Keratinocyte (primary cell): ENCODE measurements at regions not wholly inside any gene's neighbourhood (a gene's known extent, or its start where the extent isn't known, plus 50 kb on each side); places are given as distances from the start of the nearest gene placed in this dataset.

Source experiments
- DNase-seq: peaks from one replicate; pipeline ENCODE4 v3.0.0-alpha.2; 2011; ENCODE audit warnings: low read depth, missing footprints, low spot score
- FAIRE-seq: peaks from 2 replicates; lab custom pipeline; 2011; peaks lifted over from hg19 to GRCh38; lab: Jason Lieb, UNC
- H2AFZ ChIP-seq: 2 replicates; pipeline ENCODE4 v1.6.0; 2012; ENCODE audit warnings: low read length, control low read depth, inconsistent platforms; ENCODE audit not compliant: control insufficient read depth
- H3K27ac ChIP-seq: 2 replicates; pipeline ENCODE4 v1.5.1; 2011; ENCODE audit warnings: low read length; ENCODE audit not compliant: control insufficient read depth, insufficient read depth
- H3K27me3 ChIP-seq: 3 replicates; pipeline ENCODE4 v1.6.0; 2011; ENCODE audit warnings: low read length; ENCODE audit not compliant: control insufficient read depth, insufficient read depth; ENCODE audit errors: extremely low read depth
- H3K36me3 ChIP-seq, 2 experiments: 2 replicates in 1 of 2; 3 replicates in 1 of 2; pipeline ENCODE4 v1.5.1; 2011; ENCODE audit warnings: low read length in 2 of 2, mild to moderate bottlenecking in 1 of 2; ENCODE audit not compliant: control insufficient read depth in 2 of 2, insufficient read depth in 2 of 2; ENCODE audit errors: extremely low read depth in 1 of 2
- H3K4me1 ChIP-seq: 3 replicates; pipeline ENCODE4 v1.5.1; 2011; ENCODE audit warnings: low read length; ENCODE audit not compliant: control insufficient read depth, insufficient read depth; ENCODE audit errors: extremely low read depth
- H3K4me2 ChIP-seq: 3 replicates; pipeline ENCODE4 v1.6.0; 2011; ENCODE audit warnings: low read depth, low read length; ENCODE audit not compliant: control insufficient read depth, insufficient read depth; ENCODE audit errors: extremely low read depth
- H3K4me3 ChIP-seq, 3 experiments: fragments of 200-600 bp in 1 of 3; sonication (generic) in 1 of 3; 2 replicates in 2 of 3; 3 replicates in 1 of 3; pipeline ENCODE4 v1.5.1; 2011 to 2016; ENCODE audit warnings: low read length in 3 of 3, mild to moderate bottlenecking in 3 of 3, control low read depth in 2 of 3, inconsistent platforms in 1 of 3, low read depth in 1 of 3, mixed read lengths in 1 of 3, mixed run types in 1 of 3, moderate library complexity in 1 of 3; ENCODE audit not compliant: control insufficient read depth in 2 of 3, insufficient read depth in 2 of 3; ENCODE audit errors: extremely low read depth in 1 of 3
- H3K79me2 ChIP-seq: 2 replicates; pipeline ENCODE4 v1.6.0; 2012; ENCODE audit warnings: low read length; ENCODE audit not compliant: control insufficient read depth, insufficient read depth
- H3K9ac ChIP-seq: 3 replicates; pipeline ENCODE4 v1.6.0; 2011; ENCODE audit warnings: low read length; ENCODE audit not compliant: control insufficient read depth, insufficient read depth; ENCODE audit errors: extremely low read depth
- H3K9me1 ChIP-seq: 3 replicates; pipeline ENCODE4 v1.6.0; 2011; ENCODE audit warnings: low read length; ENCODE audit not compliant: control insufficient read depth, insufficient read depth; ENCODE audit errors: extremely low read depth
- H3K9me3 ChIP-seq: 2 replicates; pipeline ENCODE4 v1.5.1; 2012; ENCODE audit warnings: low read depth, low read length; ENCODE audit not compliant: control insufficient read depth
- H4K20me1 ChIP-seq: 3 replicates; pipeline ENCODE4 v1.6.0; 2011; ENCODE audit warnings: low read length; ENCODE audit not compliant: control insufficient read depth, insufficient read depth; ENCODE audit errors: extremely low read depth
- EZH2 ChIP-seq: IDR thresholded peaks from one replicate; pipeline ENCODE4 v1.6.1; 2012; ENCODE audit warnings: inconsistent platforms, mild to moderate bottlenecking, low read length, moderate library complexity
- dilution Hi-C: fragments of 300-500 bp; cut with MboI; formaldehyde crosslinking; loops from one replicate; pipeline ENCODE4 v1.7.0; 2020; ENCODE audit warnings: low sequenced_read_pairs; ENCODE audit not compliant: extremely low pct_ligation_motif_present
- TF ChIP-seq, protein P1 (sequence below), 3 experiments: IDR thresholded peaks in 1 of 3; conservative IDR thresholded peaks in 1 of 3; optimal IDR thresholded peaks in 1 of 3; 2 replicates in 2 of 3; 3 replicates in 1 of 3; pipeline versions ENCODE3 to v1.5.1; 2011; ENCODE audit warnings: low read length in 3 of 3, mild to moderate bottlenecking in 3 of 3, moderate library complexity in 2 of 3, control low read depth in 1 of 3, inconsistent platforms in 1 of 3; ENCODE audit not compliant: insufficient read depth in 2 of 3; ENCODE audit errors: extremely low read depth in 1 of 3

DNA sequence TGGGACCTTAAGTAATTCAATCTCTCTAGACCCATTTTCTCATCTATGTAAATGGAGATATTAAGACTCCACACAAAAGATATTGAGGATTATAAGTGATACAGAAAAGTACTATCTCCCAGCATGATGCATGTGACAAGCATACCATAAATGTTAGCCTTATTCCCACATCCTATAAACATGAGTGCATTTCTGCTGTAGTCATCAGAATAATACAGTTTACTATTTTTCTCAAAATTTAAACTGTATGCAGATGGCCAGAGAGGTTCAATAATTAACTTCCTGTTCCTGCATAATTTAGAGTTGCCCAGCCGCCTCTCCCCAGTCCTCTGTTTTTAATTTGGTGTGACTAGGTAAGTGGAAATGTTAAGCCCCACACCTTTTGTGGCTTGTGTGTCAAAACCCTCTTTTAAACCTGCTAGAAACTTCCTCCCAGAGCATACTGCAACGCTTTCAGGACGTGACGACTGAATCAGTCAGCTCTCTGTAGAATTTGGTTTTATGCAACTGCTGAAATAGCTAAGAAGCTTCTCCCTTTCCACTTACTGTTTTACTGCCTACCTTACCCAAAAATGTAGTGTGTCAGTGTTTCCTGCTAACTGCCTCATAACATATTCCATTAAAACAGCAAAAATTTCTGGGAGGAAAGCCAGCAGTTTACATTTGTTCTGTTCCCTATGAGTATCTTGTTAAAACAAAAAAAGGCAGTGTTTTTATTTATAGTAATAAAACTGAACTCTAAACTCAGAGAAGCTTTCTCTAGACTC, 1037.9 kb downstream of the EPHA3 start:
- Histone ChIP-seq H3K4me1 (no peaks in the 10 kb centered on the region), H3K27me3 (no peaks in the 10 kb centered on the region), H2AFZ (no peak overlapping the region), H3K9me1 (no peaks in the 10 kb centered on the region), H3K9me3 (no peaks in the 10 kb centered on the region), H3K4me2 (no peak overlapping the region), H3K36me3 (no peaks in the 10 kb centered on the region), H3K9ac (no peak overlapping the region), H3K27ac (no peak overlapping the region), H3K79me2 (no peaks in the 10 kb centered on the region), H3K4me3 (no peak overlapping the region), H4K20me1 (no peaks in the 10 kb centered on the region)
- DNase-seq (no peak), FAIRE-seq (no peak)
- dilution Hi-C loops, result no loop called here
- TF ChIP-seq, protein P1, sequence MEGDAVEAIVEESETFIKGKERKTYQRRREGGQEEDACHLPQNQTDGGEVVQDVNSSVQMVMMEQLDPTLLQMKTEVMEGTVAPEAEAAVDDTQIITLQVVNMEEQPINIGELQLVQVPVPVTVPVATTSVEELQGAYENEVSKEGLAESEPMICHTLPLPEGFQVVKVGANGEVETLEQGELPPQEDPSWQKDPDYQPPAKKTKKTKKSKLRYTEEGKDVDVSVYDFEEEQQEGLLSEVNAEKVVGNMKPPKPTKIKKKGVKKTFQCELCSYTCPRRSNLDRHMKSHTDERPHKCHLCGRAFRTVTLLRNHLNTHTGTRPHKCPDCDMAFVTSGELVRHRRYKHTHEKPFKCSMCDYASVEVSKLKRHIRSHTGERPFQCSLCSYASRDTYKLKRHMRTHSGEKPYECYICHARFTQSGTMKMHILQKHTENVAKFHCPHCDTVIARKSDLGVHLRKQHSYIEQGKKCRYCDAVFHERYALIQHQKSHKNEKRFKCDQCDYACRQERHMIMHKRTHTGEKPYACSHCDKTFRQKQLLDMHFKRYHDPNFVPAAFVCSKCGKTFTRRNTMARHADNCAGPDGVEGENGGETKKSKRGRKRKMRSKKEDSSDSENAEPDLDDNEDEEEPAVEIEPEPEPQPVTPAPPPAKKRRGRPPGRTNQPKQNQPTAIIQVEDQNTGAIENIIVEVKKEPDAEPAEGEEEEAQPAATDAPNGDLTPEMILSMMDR (optimal IDR thresholded peaks at IDR 0.05 in 1 of 3, IDR thresholded peaks at IDR 0.05 in 1 of 3, conservative IDR thresholded peaks at IDR 0.05 in 1 of 3; ENCODE audit: extremely low read depth in 1 of 3, insufficient read depth in 2 of 3, low read length in 3 of 3), result no peak
- TF ChIP-seq EZH2, result no peak

GRCh38 chr3:90180096-90180495, 1072.7 kb downstream of the EPHA3 start:
- Histone ChIP-seq H4K20me1 (no peaks in the 10 kb centered on the region), H3K27ac (no peak overlapping the region), H3K36me3 (no peaks in the 10 kb centered on the region), H3K27me3 (no peaks in the 10 kb centered on the region), H2AFZ (no peak overlapping the region), H3K4me2 (no peak overlapping the region), H3K4me3 (no peak overlapping the region), H3K9me3 (no peaks in the 10 kb centered on the region), H3K9ac (no peak overlapping the region), H3K79me2 (no peaks in the 10 kb centered on the region), H3K4me1 (no peaks in the 10 kb centered on the region), H3K9me1 (no peaks in the 10 kb centered on the region)
- TF ChIP-seq, protein P1 (optimal IDR thresholded peaks at IDR 0.05 in 1 of 3, IDR thresholded peaks at IDR 0.05 in 1 of 3, conservative IDR thresholded peaks at IDR 0.05 in 1 of 3; ENCODE audit: extremely low read depth in 1 of 3, insufficient read depth in 2 of 3, low read length in 3 of 3), result no peak
- no peak for TF ChIP-seq EZH2
- dilution Hi-C loops, result no loop called here
- DNase-seq (no peak), FAIRE-seq (no peak)
